ENCODE measurements at regions not wholly inside any gene's neighbourhood (a gene's known extent, or its start where the extent isn't known, plus 50 kb on each side); places are given as distances from the start of the nearest gene placed in this dataset.
"Not testable (repeated sequence)": the region's sequence is repeated elsewhere in the genome, so short reads cannot be mapped to it uniquely, and the experiment has no call there.

- DNase-seq (ENCODE audit: low spot score), result no peak
These were observed 170.7 kb downstream of the IER5 start for GRCh38 chr1:181259026-181259745.

- DNase-seq (ENCODE audit: low spot score), result no peak
These were observed 171.8 kb downstream of the IER5 start for GRCh38 chr1:181260271-181260670.

GRCh38 chr1:181260994-181261393 lies 172.5 kb downstream of the IER5 start:
- no peak for DNase-seq (ENCODE audit: low spot score)

- no peak for DNase-seq (ENCODE audit: low spot score)
These were observed 173.6 kb downstream of the IER5 start for GRCh38 chr1:181262069-181262468.

DNA sequence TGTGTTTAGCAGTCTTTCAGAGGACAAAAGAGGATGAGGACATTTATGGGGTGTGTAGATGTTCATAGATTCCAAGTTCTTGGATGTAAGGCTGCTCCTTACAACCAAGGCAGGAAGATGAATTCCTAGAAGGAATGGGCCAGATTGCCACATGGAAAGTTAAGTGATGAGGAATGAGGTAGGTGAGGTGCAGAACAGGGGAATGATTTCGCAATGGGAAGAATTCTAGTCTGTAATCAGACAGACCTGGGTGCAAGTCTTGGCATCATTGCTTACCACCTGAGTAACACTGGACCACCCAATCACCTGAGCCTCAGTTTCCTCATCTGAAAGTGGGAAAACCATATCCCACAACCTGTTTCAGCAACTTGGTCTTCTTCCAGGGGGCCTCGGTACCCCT lies 174.9 kb downstream of the IER5 start:
- DNase-seq (ENCODE audit: low spot score), result no peak

DNA sequence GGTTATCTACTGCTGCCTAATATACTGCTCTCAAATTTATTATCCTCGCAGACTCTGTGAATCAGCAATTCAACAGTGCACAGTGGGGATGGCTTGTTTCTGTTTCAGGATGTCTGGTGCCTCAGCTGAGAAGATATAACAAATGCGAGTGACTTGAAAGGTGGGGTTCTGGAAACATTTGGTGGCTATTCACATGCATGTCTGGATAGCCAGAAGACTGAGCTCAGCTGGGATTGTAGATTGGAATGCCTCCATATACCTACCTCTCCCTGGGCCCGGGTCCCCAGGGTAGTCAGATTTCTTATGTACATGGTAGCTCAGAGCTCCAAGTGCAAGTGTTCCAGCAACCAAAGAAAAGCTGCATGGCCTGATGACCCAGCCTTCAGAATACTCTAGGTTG lies 176.3 kb downstream of the IER5 start:
- no peak for DNase-seq (ENCODE audit: low spot score)

GRCh38 chr1:181284978-181285377 lies 196.5 kb downstream of the IER5 start:
- DNase-seq (ENCODE audit: low spot score), result no peak

GRCh38 chr1:181295217-181295616 lies 188.1 kb upstream of the CACNA1E start:
- no peak for DNase-seq (ENCODE audit: low spot score)

- no peak for DNase-seq (ENCODE audit: low spot score)
These were observed 187.1 kb upstream of the CACNA1E start for GRCh38 chr1:181296180-181296579.

DNA sequence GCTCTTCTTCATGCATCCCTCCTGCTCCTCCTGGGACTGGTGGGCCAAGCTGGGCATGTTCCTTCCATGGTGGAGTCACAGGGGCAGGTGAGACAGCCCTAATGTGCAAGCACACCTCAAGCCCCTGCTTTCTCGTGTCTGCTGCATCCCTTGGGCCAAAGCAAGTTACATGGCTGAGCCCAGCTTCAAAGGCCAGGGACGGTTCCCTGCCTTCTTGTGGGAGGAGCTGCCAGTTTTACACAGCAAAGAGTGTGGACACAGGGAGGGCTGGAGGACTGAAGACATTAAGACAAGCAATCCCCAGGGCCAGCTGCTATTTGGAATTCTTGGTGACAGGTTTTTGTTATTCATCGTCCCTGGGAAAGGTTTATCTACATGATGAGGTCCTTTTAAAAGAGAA lies 175.2 kb upstream of the CACNA1E start:
- DNase-seq (ENCODE audit: low spot score), result no peak

GRCh38 chr1:181310560-181310959 lies 172.8 kb upstream of the CACNA1E start:
- no peak for DNase-seq (ENCODE audit: low spot score)

DNA sequence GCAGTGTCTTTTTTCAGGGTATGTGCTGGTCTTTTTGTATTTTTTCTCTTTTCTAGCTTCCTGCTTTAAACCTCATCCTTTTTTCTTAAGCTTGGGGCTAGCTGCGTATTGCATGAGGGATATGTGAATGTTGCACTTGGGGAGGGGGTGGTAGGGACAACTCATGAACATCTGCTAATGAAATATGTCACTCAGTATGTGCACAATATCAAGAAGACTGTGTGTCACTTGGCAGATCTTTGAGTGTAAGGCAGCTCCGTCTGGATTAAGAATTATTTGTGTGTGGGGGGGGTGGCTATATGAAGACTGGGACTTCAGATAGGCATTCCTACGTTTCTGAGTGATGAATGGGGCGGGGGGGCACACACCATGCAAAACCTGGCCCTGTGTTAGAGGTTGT lies 170.4 kb upstream of the CACNA1E start:
- DNase-seq (ENCODE audit: low spot score), result no peak

GRCh38 chr1:181313466-181313865 lies 169.9 kb upstream of the CACNA1E start:
- DNase-seq (ENCODE audit: low spot score), result no peak

GRCh38 chr1:181314010-181314409 lies 169.3 kb upstream of the CACNA1E start:
- DNase-seq (ENCODE audit: low spot score), result no peak

DNA sequence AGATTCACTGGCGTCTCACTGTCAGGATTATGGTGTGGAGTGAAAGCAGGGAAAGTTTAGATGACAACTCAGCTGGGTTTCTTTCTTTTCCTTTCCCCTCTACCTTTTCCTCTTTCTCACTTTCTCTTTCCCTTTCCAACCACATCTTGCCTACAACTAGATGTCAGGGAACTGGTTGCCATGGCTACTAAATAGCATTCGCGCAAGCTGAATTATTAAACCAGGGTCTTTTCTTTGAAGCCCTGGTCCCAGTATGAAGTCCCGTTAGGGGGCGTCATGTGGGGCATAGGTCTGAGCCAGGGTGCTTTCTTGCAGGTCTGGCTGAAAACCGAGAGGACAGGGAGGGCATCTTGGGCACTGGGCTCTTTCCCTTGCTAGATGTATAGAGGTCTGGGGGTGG lies 168.4 kb upstream of the CACNA1E start:
- DNase-seq (ENCODE audit: low spot score), result no peak

DNA sequence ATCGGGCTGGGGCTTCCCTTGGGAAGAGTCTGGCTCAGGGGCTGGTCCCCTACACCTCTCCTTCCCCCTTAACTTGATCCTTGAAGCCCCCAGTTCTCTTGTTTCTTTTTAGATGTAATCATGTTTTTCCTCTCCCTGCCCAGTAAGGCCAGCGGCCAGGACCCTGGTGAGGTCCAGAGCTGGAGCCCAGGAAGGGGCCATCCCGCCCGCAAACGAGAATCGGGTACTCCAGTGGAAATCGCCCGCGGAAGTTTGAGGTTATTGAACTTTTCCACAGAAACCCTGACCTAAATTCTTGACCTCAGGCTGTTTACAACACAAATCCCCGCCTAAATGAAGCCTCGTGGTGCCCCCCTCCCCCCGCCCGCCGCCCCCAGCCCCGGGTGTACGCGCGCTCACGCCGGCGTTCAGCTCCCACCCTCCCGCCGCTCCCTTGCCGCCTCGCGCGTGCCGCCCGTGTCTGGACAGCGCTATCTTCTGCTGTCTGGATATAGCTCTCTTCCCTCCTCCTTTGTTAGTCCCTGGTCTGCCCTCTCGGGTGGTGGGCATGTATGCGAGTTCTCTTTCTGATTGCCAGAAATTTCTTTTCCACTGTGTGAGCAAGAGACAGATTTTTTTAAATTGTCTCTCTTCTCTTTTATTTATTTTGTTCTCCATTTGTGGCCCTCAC lies 165.9 kb upstream of the CACNA1E start:
- DNase-seq (ENCODE audit: low spot score), result no peak

GRCh38 chr1:181318022-181318857 lies 165.1 kb upstream of the CACNA1E start:
- DNase-seq (ENCODE audit: low spot score), result no peak

- DNase-seq (ENCODE audit: low spot score), result no peak
These were observed 164.5 kb upstream of the CACNA1E start for GRCh38 chr1:181318858-181319235.

DNA sequence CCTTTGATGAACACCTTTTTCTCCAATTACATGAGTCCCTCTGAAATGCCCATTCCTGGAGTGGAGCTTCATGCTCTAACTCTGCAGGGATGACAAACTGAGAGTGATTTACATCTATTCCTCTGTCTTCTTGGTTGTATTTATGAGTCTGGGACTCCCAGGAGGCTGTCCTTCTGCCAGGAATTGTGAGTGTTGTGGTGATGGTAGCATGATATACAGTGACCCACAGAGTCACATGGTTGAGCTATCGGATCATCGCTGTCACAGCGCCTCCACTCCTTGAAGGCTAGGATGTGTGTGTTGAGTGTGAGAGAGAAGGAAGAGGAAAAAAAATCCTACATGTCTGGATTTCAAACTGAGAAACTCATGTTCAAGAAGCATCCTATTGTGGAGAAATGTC lies 163.4 kb upstream of the CACNA1E start:
- no peak for DNase-seq (ENCODE audit: low spot score)

DNA sequence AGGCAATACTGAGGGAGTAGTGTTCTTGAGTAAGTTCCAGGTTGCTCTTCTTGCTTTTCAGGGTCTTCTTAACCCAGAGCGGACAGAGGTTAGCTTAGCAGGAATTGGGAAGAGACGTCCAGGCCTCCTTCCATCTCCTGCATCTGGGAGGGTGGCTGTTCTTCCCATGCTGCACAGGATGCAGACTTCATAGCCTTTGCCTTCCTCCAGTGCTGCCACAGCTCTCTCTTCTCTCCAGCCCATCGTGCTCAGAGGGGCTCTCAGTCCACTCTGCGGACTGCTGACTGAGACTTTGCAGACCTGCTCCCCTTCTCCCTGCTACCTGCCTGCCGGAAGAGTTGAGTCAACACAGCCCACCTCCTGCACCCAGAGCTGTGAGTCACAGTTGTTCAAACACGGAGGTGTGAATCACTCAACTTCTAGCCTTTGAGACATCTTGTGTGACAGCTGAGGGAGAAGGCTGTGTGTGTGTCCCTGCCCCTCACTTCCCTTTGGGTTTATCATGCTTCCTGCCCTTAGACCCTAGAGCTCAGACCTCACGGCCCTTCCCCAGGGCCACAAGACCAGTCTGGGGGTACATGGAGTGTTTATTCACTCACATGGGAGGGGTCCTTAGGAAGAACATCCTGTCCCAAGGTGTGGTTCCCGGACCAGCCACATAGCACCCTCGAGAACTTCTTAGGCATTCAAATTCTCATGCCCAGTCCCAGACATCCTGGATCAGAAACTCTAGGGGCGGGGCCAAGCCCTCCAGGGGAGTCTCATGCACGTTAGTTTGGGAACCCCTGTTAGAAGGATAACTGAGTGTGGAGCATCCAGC lies 158.3 kb upstream of the CACNA1E start:
- peak; percentile 27 for DNase-seq (ENCODE audit: low spot score)

DNA sequence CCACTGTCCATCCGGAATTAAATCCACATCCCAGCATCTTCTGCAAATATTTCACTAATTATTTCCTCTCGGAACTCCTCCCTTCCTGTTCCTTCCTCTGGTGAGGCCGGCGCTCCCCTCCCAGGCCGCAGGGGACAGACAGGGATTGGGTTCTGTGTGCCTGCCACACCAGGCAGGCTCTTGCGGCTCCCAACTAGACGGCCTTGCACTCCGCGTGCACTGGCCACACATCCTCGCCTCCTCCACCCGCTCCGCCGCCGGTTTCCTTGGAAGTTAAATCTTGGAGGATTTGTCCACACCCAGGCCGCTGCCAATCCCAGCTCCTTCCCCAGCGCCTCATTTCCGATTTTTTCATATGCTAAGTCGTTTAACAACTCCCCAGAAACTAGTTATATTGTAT lies 157.6 kb upstream of the CACNA1E start:
- DNase-seq (ENCODE audit: low spot score), result not testable (repeated sequence)

GRCh38 chr1:181326348-181326747 lies 157.0 kb upstream of the CACNA1E start:
- DNase-seq (ENCODE audit: low spot score), result no peak
